Left kidney (tissue), 1 donor: ENCODE measurements at regions not wholly inside any gene's neighbourhood (a gene's known extent, or its start where the extent isn't known, plus 50 kb on each side); places are given as distances from the start of the nearest gene placed in this dataset.

ENCODE experiments used
- DNase-seq: peaks from one replicate; pipeline ENCODE4 v3.0.0-alpha.2; 2013

GRCh38 chr2:15807418-15808203 lies 132.7 kb upstream of the MYCN start:
- no peak for DNase-seq

- DNase-seq: no peak
Observed at GRCh38 chr2:15808204-15808910, 132.0 kb upstream of the MYCN start.

- no peak for DNase-seq
Observed at GRCh38 chr2:15808944-15809343, 131.4 kb upstream of the MYCN start.

DNA sequence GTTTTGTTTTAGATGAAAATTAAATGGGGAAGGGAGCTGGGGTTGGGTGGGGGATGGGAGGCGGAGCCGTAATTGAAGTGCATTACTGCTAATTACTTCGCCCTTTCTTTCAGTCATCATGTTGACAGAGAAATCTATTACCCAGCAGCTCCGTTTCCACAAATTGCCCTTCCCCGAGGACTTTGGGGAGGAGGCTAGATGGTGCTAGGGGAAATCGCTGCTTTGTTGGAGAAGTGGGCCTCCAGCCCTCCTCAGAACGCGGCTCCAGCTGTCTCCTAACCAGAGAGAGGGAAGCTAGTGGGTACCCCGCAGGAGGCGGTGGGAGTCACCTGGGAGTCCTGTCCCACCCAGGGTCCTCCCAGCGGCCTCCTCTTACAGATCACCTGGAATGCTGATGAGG lies 130.9 kb upstream of the MYCN start:
- no peak for DNase-seq

- no peak for DNase-seq
Observed at GRCh38 chr2:15810477-15811150, 129.7 kb upstream of the MYCN start.

- DNase-seq: no peak
Observed at GRCh38 chr2:15811367-15811766, 129.0 kb upstream of the MYCN start.

GRCh38 chr2:15812187-15812780 lies 128.1 kb upstream of the MYCN start:
- DNase-seq: no peak

- DNase-seq: no peak
Observed at GRCh38 chr2:15813481-15814266, 126.7 kb upstream of the MYCN start.

- no peak for DNase-seq
Observed at GRCh38 chr2:15814403-15814802, 125.9 kb upstream of the MYCN start.

GRCh38 chr2:15814946-15815345 lies 125.4 kb upstream of the MYCN start:
- DNase-seq: no peak

GRCh38 chr2:15816226-15816625 lies 124.1 kb upstream of the MYCN start:
- DNase-seq: no peak

DNA sequence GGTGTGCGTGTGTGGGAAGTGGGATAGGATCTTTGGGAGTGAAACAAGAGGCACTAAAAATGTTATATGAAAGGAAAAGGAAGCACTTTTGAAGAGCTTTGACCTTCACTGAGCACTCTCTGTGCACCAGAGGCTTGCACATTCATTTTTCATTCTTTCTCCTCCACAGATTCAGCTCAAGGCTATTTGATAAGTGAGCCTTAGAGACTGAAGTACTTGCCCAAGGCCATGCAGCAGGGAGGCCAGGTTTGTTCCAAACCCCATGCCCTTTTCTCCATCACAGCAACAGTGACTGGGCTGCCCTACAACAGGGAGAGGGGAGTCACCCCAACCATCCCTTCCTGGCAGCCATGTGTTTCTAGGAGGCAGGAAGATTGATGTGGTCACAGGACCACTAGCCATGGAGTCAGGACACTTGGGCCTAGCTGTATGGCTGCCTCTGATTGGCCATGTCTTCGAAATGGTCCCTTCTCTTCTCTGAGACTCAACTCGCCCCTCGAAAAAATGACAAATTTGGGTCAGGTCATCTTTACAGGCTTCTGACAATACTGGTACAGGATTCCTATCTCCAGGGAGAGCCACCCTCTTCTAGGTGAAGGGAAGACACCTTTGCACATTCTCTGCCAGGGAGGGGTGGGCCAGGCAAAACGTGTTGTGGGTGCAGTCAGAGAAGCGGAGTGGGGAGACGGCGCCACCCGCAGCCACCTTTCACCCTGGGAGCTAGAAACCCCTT lies 123.5 kb upstream of the MYCN start:
- no peak for DNase-seq

DNA sequence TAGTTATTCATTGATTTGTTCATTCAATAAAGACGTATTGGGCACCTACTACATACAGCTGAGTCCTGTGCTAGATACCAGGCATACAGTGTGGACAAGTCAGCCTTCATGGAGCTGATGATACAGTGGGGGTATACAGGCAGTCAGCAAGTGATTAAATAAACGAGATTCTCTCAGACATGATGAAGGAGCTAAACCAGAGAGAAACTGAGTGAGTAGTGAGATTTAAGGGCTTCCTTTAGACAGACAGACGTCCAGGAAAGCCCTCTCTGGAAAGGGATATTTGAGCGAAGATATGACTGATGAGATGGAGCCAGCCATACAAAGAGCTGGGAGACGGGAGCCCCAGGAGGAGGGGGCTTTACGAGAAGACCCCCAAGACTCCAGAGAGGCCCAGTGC lies 122.6 kb upstream of the MYCN start:
- no peak for DNase-seq

- DNase-seq: peak; percentile 86
Observed at GRCh38 chr2:15818318-15818753, 122.0 kb upstream of the MYCN start.

- DNase-seq: no peak
Observed at GRCh38 chr2:15818881-15819280, 121.5 kb upstream of the MYCN start.

GRCh38 chr2:15819562-15820256 lies 120.6 kb upstream of the MYCN start:
- DNase-seq: no peak

DNA sequence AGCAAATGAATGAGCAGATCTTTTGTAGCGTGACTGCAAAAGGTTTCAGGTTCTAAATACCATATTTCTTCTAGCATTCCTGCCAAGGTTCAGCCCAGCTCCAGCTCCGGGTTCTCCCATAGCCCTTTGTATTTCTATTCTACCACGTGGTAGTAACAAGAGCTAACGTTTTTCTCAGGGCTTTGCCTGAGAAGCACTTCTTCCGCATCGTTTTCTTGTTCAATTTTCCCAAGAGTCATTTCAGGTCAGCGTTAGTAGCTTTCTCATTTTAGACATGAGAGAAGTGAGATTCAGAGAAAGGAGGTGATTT lies 120.1 kb upstream of the MYCN start:
- no peak for DNase-seq

DNA sequence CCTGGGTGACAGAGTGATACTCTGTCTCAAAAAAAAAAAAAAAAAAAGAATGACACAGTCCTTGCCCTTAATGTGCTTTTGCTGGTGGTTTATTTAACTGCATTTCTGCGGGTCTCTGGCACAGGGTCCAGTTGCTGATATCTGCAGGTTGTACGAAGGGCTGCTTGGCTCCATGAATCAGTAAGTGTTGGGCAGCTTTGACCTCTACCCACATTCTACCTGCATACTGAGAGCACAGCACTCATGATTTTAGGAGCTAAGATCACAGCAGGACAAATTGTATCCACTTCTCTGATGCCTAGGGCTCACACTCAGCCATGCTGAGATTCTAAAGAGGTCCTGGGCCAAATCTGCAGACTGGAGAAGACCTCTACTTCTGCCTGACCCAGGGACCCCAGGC lies 119.4 kb upstream of the MYCN start:
- DNase-seq: no peak

- no peak for DNase-seq
Observed at GRCh38 chr2:15822151-15823044, 118.0 kb upstream of the MYCN start.
